RCC 7860 (cell line): ENCODE measurements at regions not wholly inside any gene's neighbourhood (a gene's known extent, or its start where the extent isn't known, plus 50 kb on each side); places are given as distances from the start of the nearest gene placed in this dataset.
A peak's percentile ranks its signal among the peaks of the same experiment; 100 is the strongest.

Experiments
- DNase-seq: peaks from one replicate; pipeline ENCODE4 v3.0.0-alpha.2; 2015; ENCODE audit warnings: low spot score
- FAIRE-seq: peaks from 2 replicates; lab custom pipeline; 2012; peaks lifted over from hg19 to GRCh38; lab: Jason Lieb, UNC

DNA sequence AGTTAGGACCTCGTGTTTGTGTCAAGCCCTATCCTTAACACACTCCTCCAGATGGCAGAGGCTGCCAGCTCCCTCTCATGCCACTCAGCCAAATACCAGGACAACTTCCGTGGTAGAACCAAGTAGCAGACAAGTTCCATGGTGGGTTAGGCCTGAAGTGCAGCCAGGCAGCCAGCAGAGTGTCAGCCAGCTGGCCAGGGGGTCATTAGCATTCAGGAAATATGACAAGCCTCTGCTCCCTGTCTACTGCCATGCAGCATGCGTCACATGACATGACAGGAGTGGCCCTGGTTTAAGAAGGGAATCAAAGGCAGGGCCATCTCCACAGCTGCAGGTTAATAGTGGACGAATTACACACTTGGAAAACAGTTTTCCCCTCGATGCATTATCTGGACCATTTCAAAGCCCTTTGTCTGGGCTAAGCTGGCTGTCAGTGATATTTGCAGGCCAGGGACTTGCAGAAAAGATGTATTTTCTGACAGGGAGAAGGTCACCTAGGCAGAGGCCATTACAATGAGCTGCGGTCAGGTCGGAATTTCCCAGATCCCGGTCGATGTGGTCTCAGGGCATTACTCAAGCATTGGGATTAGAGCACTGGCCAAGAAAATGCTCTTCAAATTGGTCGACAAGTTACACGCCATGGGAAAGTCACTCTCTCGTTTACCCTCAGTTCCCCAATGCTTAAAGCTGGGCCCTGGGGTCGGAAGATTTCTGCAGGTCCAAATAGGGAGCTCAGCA lies 461.7 kb upstream of the CADM1 start:
- DNase-seq: peak; percentile 87
- FAIRE-seq: peak; percentile 89

DNA sequence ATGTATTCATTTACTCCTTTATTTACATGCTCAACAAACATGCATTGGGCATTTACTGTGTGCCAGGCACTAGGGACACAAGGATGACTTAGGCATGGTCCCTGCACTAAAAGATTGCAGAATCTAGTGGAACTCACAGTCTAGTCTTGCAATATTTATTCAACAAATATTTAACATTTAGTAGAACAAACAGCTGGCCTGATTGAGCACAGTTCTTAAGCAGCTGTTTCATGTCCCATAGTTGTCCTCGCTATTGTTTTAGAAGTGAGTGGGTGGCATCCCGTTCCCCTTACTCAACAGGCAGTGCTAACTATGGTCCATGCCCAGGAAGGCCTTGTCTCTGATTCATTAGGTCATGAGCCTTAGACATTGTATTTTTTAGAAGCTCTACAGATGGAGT lies 459.9 kb upstream of the CADM1 start:
- FAIRE-seq: no peak
- no peak for DNase-seq

DNA sequence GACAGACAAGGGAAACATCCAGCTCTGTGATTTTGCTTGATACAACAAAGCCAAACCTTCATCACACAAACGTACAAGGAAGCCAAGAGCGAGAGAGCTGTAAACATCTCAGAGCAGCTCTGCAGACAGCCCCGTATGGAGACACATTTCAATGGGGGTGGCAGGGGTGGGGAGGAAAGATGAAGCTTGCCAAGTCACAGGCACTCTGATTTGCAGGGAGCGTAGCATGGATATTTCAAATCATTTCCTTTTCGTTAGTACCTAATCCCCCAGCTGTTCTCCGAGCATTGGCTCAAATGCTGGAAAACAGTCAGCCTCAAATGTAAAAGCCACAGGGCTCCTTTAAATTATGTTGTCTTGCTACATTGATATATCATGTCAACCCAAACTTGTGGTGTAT lies 458.9 kb upstream of the CADM1 start:
- no peak for FAIRE-seq
- no peak for DNase-seq

DNA sequence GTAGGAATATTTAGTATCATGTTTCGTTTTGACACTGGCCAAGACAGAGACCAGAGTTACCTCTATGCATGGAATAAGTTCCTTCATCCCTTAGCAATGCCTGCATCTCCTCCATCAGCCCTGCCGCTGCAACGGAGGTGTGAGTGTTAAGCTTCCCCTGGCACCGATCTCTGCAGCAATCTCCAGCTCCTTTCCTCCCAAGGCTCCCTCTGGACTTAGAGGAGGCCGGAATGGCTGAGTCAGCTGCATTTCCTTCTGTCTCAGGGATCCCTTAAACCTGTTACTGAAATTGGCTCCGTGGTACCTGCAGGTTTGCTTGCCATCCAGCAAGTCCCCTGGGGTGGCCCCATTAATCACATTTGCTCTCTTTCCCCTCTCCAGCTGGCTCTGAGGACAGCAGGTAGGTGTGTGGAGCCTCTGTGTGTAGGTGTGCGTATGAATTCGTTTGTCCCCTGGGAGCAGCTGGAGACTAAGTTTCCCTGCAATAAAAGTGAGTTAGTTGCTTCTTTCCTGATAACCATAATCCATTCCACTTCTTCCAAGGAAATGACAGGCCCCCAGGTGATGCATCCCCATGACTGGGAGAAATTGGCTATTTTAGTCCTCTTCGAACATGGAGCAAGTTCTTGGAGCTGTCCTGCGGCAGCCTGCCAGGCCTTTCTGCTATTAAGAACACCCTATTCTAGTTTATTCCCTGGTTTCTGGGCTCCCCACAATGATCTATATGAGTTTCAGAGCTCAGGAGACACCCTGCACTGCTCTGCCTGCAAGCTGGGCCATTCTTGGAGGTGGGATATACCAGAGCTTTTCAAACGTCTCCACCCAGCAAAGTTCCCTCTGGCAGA lies 457.2 kb upstream of the CADM1 start:
- DNase-seq: no peak

DNA sequence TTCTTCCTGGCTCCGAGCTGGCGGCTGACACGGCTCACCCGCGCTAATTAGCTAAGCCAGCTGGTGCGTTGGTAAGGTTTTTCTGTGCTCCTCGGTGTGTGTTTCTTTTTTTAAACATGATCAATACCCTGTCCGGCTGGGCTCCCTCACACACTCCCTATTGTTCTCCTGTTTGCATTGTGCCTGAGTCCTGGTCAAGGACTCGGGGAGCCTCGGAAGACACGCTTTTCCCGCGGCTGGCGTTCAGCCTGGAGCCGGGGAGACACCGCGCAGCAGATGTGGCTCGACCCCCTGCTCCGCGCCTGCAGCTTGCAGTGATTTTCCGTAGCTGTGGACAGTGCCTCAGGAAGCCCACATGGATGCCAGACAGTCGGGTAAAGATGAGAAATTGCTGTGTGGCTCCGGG lies 454.9 kb upstream of the CADM1 start:
- DNase-seq (no peak), FAIRE-seq (no peak)

More for the DNA sequence above, 457.2 kb upstream of the CADM1 start:
- FAIRE-seq: no peak

DNA sequence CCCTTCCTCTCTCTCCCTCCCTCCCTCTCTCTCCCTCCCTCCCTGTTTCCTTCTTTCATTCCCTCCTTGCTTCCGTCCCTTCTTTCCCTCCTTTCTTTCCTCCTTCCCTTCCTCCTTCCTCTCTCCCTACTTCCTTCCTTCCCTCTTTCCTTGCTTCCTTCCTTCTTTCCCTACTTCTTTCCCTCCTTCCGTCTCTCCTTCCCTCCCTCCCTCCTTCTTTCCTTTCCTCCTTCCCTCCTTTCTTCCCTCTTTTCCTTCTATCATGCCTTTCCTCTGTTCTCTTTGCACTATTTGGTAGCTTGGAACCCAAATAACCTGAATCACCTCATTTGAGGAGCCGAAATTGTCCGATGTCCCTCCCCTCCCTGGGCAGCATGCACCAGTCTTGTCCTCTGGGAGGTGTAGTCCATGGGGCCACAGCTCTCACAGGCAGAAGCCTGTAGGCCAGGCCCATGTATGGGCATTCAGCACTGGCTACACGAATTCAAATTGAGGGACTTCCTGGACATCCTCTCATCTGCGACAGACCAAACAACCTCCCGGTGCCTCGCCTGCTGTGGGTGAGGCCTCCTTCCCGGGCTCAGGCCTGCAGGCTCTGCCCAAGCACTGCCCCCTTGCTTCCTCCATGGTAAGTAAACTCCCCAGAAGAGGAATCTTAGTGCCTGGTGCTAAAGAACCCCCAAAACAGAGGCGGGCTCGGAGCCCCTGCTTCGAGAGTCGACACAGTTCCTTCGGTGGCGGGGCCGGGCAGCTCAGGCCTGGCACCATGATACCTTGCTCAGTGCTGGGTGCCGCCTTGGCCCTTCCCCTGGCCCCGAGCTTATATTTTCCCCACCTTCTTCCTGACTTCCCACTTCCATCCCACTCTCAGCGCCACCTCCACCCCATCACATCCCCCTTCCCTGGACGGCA lies 454.1 kb upstream of the CADM1 start:
- FAIRE-seq (no peak), DNase-seq (no peak)

DNA sequence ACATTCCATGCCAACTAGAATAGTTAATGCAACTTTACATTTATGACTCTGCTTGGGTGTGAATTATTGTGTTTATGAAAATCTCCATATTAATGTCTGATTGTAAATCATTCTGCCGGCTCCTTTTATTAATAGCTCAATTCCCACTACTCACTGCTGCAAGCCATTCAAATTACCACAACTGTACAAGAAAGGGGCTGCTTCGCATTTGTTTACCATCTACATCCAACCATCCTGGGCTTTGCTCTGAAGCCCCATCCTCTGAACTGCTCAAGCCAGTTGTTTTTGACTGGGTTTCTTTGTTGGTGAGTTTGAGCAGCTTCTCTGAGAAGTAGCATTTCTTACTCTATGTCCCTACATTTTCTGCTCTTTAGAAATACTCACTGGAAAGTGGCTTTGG lies 451.6 kb upstream of the CADM1 start:
- no peak for DNase-seq
- FAIRE-seq: no peak

DNA sequence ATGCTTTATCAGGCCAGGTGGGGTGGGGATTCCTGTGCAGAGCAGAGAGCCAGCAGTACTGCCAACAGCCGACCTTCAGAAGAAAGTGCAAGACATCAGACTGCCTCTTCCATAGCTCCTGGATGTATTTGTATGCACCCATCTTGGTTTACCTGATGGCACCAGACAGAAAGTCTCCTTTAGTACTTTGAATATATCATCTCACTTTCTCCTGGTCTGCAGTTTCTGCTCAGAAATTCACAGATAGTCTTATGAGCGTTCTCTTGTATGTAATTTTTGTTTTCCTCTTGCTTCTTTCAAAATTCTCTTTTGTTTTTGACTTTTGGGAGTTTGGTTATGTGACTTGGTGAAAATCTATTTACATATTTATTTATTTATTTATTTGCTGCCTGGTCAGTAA lies 446.4 kb upstream of the CADM1 start:
- DNase-seq (no peak), FAIRE-seq (no peak)

DNA sequence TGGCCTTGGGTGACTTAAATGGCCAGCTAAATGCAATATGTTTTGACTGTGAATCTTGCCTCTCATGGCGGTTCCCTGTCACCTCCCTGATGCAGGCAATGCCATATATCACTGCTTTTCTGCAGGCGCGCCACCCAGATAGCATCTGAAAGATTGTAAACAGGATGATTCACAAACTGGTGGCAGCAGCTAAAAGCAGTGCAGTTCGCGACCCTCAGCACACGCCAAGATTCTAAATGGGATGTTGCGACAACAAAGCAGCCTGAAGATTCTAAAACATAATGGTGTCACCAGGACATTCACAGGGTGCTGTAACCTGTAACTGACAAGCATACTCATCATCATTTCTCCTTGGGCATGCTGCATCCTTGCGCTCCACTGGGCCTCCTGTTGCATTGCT lies 440.4 kb upstream of the CADM1 start:
- FAIRE-seq: no peak
- no peak for DNase-seq

DNA sequence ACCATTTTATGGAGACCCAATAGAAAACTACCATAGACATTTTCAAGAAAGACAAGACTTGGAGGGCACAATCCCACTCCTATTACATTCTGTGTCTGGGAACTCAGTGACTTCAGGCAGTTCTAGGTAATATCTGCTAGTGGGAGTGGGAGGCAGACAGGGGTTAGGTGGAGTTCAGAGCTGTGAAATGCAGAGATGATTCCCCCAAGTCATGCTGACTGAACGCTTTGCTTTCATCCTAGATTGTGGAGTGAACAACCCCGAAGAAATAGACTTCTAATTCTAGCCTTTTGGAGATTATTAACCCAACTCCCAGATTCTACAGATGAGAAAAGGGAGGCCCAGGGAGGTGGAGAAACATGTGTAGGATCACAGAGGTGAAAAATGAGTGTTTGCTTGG lies 437.8 kb upstream of the CADM1 start:
- FAIRE-seq: no peak

DNA sequence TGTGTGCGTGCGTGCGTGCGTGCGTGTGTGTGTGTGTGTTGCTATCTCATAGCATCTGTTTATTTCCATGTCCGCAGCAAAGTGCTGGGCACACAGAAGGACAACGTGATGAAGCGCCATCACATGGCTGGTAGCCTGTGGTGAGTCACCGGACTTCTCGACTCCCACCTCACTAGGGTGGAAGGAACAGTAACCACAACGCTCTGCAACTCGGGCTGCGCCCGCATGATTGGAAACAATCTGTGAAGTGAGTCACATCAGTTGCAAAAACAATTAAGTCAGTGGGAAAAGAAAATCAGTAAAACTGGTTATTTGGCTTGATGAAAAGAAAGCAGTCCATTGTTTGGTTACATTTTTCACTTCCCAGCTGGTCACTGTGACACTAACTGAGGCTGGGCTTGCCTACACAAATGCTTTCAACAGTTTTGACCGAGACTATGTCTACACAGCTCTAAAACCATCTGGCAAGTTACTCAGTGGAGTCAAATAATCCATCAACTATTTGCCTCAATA lies 437.3 kb upstream of the CADM1 start:
- peak; percentile 97 for DNase-seq
- FAIRE-seq: peak; percentile 97

More for the DNA sequence above, 437.8 kb upstream of the CADM1 start:
- peak; percentile 55 for DNase-seq

DNA sequence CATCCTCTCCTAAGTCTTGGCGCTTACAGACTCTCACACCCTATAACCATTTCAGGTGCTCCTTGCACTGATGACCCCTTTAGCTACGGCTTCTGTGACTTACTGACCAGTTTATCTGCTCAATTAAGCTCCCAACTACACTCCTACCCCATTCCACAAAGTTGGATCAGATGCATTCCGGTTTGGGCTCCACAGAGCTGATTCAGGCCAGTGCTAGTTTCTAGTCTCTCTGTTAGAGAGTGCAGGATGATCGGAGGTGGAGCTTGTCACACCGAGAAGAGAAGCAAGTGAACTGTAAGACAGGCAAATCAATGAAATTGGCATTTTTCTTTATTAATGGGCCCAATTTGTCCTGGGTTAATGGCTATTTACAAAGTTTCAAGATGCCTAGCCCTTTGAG lies 436.8 kb upstream of the CADM1 start:
- DNase-seq: peak; percentile 31
- FAIRE-seq: no peak

DNA sequence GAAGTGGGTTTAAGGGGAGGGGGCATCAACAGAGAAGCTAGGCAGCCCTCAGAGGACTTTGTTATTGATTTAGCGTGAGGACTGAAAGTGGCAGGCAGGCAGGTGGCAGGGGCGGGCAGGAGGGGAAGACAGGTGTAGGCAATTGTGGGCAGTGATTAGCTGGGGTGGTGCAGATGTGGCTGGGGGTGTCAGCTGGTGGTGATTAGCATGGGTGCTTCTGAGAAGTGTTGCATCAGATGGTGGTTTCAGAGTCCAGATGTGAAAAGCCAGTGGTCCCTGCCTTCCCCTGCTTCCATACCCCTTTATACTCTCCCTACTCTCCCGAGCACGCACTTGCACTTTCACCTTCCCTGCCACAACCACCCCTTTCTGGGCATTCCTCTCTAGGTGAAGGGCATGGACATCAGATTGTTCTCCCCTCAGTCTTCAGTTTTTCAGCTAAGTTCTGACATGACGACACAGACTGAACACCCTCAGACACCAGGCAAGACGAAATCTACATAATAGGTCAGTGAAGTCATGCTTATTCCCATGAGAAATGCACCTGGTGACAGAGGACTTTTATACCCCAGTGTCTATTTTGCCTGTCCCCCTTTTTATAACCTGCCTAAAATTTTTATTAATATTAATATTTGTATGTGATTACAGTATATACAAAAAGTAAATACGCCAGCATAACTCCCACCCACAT lies 435.7 kb upstream of the CADM1 start:
- FAIRE-seq (no peak), DNase-seq (no peak)

DNA sequence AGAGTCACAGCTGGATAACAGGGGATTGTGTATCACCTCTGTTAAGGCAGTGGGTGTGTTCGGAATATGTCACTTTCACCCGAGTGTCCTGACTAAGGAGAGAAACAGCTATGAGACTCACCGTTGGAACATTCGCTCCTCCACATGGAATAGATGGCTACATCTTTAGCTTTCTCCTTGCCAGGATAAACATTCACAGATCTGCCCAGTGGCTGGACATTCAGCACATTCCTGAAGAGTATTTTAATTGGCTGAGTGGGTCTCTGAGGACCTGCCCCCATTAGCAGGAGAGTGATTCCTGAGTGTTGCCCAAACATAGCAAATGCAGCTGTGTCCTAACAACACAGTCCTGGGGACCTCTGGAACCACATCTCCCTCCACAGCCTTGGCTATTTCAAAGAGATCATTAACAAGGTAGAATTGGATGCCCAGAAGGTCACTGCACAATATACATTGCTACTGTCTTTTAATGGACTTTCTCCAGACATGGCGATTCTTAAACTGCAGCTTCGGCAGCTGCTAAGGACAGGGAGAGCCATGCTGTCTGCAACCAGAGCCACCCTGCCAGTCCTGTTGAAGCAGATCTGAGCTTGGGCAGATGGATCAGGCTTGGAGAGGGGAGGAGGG lies 435.0 kb upstream of the CADM1 start:
- DNase-seq: peak; percentile 90
- FAIRE-seq: peak; percentile 69

DNA sequence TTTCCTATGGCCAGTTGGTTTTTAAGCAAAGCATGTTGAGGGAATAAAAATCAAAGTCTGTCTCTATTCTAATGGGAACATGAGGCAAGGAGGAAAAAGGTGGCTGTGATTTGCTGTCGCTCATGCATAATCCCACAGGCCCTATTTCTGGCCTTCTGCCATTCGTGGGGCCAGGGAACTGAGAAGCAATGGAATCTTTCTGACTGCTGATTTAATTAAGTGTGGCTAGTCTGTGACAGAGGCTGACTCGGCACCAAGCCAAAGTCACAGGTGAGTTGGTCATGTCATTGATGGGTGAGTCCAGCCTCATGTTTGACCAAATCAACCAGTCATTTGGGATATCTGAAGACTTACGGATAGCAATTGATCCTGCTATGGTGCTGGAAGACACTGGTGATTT lies 429.3 kb upstream of the CADM1 start:
- peak; percentile 71 for FAIRE-seq
- peak; percentile 30 for DNase-seq

DNA sequence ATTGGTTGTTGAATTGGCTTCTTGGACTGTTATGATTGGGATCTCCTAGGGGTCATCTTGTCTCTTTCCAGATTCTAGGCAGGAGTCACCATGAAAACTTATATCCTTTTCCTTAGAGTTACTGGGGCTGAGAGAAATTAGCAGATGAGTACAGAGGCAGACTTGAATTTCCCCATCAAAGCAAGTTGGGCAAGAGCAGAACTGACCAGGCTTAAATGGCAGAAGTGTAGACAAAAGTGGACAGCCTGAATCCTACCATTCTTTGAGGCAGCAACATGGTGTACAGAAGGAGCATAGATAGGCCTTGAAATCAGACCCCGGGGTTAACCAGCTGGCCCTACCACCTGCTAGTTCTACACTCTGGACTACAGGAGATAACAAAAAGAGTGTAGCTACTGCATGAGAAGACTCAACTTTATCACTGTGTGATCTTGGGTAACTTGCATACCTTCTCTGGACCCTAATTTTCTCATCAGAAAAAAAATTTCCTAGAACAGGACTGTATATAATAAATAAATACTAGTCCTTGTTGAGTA lies 427.4 kb upstream of the CADM1 start:
- no peak for FAIRE-seq
- DNase-seq: no peak

DNA sequence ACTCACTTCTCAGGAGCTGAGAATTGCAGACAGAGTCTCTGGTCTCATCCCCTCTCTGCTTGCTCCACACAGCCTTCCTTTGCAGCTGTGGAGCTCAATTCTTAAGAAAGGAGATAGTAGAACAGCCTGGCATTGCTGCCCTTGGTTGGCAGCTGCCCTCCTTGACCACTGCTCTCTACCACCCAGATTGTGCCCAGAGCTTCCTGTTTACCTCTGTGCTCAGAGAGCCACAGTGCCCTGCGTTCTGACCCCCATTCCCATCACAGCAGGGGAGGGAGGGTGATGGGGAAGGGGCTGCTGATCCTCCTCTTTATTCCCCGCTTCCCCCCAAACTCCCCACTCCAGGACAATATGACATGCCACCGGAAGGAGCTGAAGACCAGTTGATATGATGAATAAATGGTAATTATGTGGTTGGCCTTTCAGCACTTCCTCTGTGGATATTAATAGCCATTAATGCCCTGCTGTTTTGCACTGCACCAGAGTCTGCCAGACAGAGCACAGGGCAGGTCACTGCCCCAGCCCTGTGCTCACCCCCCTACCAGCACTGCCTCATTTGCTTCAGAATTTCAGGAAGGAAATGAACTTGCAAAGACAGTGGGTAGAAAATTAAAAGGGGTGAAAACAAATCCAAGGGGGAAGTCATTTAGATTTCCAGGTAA lies 426.8 kb upstream of the CADM1 start:
- FAIRE-seq: no peak
- peak; percentile 17 for DNase-seq

DNA sequence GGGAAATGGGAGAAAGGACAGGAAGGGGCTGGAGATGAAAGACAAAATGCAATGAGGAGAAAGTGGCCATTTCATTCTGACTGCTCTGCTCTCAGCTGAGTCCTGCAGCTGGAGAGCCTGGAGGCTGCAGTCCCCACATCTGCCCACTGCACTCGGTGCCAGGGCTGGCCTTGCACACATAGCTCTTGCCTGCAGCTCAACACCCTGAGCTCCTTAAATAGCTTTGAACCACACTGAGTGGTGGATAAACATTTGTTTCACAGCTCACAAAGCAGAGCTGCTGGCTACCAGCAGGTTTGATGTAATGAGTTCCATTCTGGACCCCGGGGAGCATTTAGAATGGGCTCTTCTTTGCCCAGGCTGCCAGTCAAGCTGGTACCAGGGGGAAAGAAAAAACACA lies 426.1 kb upstream of the CADM1 start:
- no peak for FAIRE-seq

DNA sequence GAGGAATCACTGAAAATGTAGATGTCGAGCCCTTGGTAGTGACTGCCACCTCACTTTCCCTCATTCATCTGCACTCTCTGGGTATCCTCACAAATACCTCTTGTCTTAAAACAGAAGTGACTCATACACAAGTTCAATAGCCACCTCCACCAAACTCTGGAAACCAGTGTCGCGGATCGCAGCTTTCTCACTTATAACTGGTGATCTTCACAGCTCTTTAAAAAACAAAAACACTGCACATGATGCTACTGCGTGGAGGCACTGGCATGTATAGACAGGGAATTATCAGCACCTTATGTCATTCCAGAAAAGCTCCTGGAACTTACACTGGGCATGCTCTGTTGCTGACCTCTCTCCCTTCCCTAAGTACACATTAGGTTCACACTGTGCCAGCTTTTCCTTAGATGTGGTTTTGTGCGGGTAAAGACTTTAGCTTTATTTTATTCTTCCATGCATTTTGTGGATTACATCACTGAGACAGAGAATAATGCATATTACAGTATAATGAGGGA lies 425.5 kb upstream of the CADM1 start:
- DNase-seq (peak; percentile 83), FAIRE-seq (peak; percentile 86)

More for the DNA sequence above, 426.1 kb upstream of the CADM1 start:
- no peak for DNase-seq
